Adrenal gland (tissue), 9 donors: ENCODE measurements at regions not wholly inside any gene's neighbourhood (a gene's known extent, or its start where the extent isn't known, plus 50 kb on each side); places are given as distances from the start of the nearest gene placed in this dataset.

Source experiments
- DNase-seq, 7 donors: peaks; one replicate each; pipeline ENCODE4 v3.0.0-alpha.2; 2019 to 2020
- H3K27ac ChIP-seq, 5 donors: fragments of 200-600 bp; sonication (generic) in 4 of 5; 1 replicate in 3 of 5; 2 replicates in 2 of 5; pipeline versions ENCODE4 v1.5.1 to v1.8.0; 2016 to 2020; ENCODE audit warnings: mild to moderate bottlenecking in 1 of 5
- H3K27me3 ChIP-seq: fragments of 200-600 bp; 2 replicates; pipeline ENCODE4 v1.8.0; 2021
- H3K36me3 ChIP-seq, 2 donors: fragments of 200-600 bp; replicated peaks in 1 of 2; 1 replicate in 1 of 2; 2 replicates in 1 of 2; pipeline versions ENCODE4 v1.5.1 to v1.8.0; 2018 to 2022
- H3K4me1 ChIP-seq, 2 donors: fragments of 200-600 bp; replicated peaks in 1 of 2; 1 replicate in 1 of 2; 2 replicates in 1 of 2; pipeline versions ENCODE4 v1.5.1 to v1.8.0; 2018 to 2021
- H3K4me3 ChIP-seq, 4 donors: fragments of 200-600 bp; sonication (generic) in 3 of 4; one replicate each; pipeline ENCODE4 v1.5.1; 2016 to 2018
- H3K9me3 ChIP-seq, 3 donors: fragments of 200-600 bp; sonication (generic) in 1 of 3; replicated peaks in 1 of 3; 1 replicate in 2 of 3; 2 replicates in 1 of 3; pipeline versions ENCODE4 v1.5.1 to v1.8.0; 2016 to 2021
- CTCF ChIP-seq, 6 experiments: fragments of 450-650 bp in 4 of 6; fragments of 200-600 bp in 2 of 6; sonication (generic) in 1 of 6; IDR thresholded peaks; 1 replicate in 5 of 6; 2 replicates in 1 of 6; pipeline versions ENCODE4 v1.5.1 to v1.8.0; 2016 to 2021; ENCODE audit warnings: antibody characterized with exemption in 6 of 6, mild to moderate bottlenecking in 2 of 6, moderate library complexity in 1 of 6
- POLR2A ChIP-seq, 2 donors: fragments of 450-650 bp; IDR thresholded peaks; one replicate each; pipeline ENCODE4 v1.6.1; 2017; ENCODE audit warnings: antibody characterized with exemption in 2 of 2, mild to moderate bottlenecking in 2 of 2, moderate library complexity in 1 of 2
- WGBS, 4 donors: extraction: QIAGEN DNeasy Blood & Tissue Kit in 2 of 4; methylation state at CpG; one replicate each; pipeline versions ENCODE4 v1.1.5 to v1.1.7; 2013 to 2017; 5-methylcytosine and 5-hydroxymethylcytosine counted together
- intact Hi-C, 2 donors: fragments of 100-400 bp; cut with DNase I; formaldehyde crosslinking; loops; one replicate each; pipeline versions ENCODE4 v1.14.1 to v1.15.0; 2022 to 2023
- donor health status: healthy with polysubstance abuse.
- donor health status: Bipolar disorder and iron deficiency.
- donor health status: DM: yes; HTN: yes; CAD: no.
- donor health status: DM: no; HTN: no; CAD: no.
- donor health status: DM: no; HTN: no; CAD: no.

DNA sequence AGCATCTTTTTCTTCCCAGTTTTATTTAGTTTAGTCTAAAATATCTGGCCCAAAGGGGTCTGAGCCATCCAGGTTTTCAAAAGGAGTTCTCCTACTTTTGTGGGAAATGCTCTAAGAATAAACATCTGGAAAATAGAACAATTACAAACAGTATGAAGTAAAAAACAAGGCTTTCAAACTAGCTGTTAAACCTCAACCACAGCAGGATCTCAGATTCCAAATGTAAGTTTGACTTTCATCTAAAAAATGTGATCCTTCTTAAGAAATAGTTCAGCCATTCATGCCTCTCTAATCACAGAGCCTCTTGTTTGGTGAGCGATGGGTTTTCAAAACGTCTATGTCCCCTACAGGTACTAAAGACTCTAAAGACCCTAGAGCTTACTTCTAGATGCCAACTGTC, 413.5 kb downstream of the DUSP10 start:
- WGBS, 4 donors = 75 to 90% (median 81%) methylated on average over 2 of the region's 2 CpGs
- H3K9me3 ChIP-seq = peaks cover 0 to 9% (median 0%) of the 10 kb centered on the region in 3 donors
- TF ChIP-seq POLR2A (IDR thresholded peaks at IDR 0.05) = no peak
- TF ChIP-seq CTCF (IDR thresholded peaks at IDR 0.05) = no peak
- H3K4me1 ChIP-seq = peaks cover 0 to 2% of the 10 kb centered on the region in 2 donors
- no peak overlapping the region for H3K27ac ChIP-seq
- no peak for DNase-seq
- H3K36me3 ChIP-seq = no peaks in the 10 kb centered on the region
- H3K4me3 ChIP-seq = no peak overlapping the region
- no peaks in the 10 kb centered on the region for H3K27me3 ChIP-seq
- intact Hi-C loops = no loop called here

GRCh38 chr1:221331273-221332183, 410.4 kb downstream of the DUSP10 start:
- H3K27ac ChIP-seq = no peak overlapping the region
- H3K4me1 ChIP-seq = peaks cover 0 to 20% of the 10 kb centered on the region in 2 donors
- H3K36me3 ChIP-seq = no peaks in the 10 kb centered on the region
- WGBS, 4 donors = 91 to 98% (median 94%) methylated on average over 1 of the region's 1 CpG
- peaks cover 0 to 9% (median 0%) of the 10 kb centered on the region in 3 donors for H3K9me3 ChIP-seq
- no peak for DNase-seq
- intact Hi-C loops = no loop called here
- no peak for TF ChIP-seq POLR2A (IDR thresholded peaks at IDR 0.05)
- H3K4me3 ChIP-seq = no peak overlapping the region
- H3K27me3 ChIP-seq = no peaks in the 10 kb centered on the region

GRCh38 chr1:221334062-221334461, 407.8 kb downstream of the DUSP10 start:
- peaks cover 0 to 9% (median 0%) of the 10 kb centered on the region in 3 donors for H3K9me3 ChIP-seq
- peaks cover 2% of the 10 kb centered on the region for H3K27me3 ChIP-seq
- WGBS, 4 donors = 10 to 40% (median 21%) methylated on average over 2 of the region's 2 CpGs
- no peaks in the 10 kb centered on the region for H3K36me3 ChIP-seq
- no peak for DNase-seq
- TF ChIP-seq CTCF (IDR thresholded peaks at IDR 0.05) (no peak), POLR2A (IDR thresholded peaks at IDR 0.05) (no peak)
- intact Hi-C loops = no loop called here
- no peak overlapping the region for H3K4me3 ChIP-seq
- peak overlapping the region in 2 of 5 donors; percentile 41 to 79 for H3K27ac ChIP-seq
- H3K4me1 ChIP-seq = peaks cover 0 to 20% of the 10 kb centered on the region in 2 donors

DNA sequence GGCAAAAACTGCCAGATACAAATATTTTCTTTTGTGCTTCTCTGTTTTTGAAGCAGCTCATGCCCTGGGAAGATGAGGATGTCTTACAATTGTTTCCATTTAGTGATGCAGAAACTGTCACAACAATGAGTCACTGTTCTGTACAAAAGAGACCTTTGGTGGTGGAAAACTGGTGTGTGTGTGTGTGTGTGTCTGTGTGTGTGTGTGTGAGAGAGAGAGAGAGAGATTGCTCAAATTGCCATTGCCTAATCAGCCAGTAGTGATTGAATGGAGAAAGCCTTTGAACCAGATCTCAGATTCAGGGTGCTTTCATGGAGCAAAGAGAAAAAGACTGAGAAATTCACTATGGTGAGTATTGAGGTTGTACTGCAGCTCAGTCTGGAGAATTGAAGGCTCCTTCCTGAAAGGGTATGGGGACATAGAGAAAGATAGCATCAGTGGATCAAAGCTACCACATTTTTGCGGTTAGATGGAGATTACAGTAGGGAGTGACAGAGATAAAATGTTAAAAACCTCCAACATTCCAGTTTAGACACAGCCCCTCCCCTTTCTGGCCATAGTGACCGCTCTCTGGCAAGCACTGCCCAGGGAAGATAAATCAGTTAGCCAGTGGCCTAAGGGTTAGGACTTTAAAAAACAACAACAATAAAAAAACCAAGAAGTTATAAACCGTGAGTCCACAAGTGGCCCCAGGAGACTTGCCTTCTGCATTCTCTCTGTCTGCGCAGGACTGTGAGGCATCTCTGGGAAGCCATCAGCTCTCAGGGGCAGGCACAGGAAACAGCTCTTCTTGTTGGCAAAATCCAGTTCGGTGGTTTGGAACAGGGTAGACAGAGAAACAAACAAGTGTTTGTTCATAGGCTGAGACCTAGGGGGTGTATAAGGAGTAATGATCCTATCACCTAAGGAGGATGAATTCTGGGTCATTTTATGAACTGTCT, 406.5 kb downstream of the DUSP10 start:
- Histone ChIP-seq H3K4me3 (no peak overlapping the region), H3K9me3 (peaks cover 0 to 9% (median 0%) of the 10 kb centered on the region in 3 donors), H3K4me1 (peaks cover 0 to 20% of the 10 kb centered on the region in 2 donors), H3K36me3 (no peaks in the 10 kb centered on the region), H3K27ac (peak overlapping the region in 4 of 5 donors; percentile 2 to 79 (median 40)), H3K27me3 (peaks cover 4% of the 10 kb centered on the region)
- DNase-seq = peak; percentile 14 to 67 (median 33)
- intact Hi-C loops = no loop called here
- no peak for TF ChIP-seq CTCF (IDR thresholded peaks at IDR 0.05)
- 13 to 27% (median 19%) methylated on average over 5 of the region's 5 CpGs for WGBS, 4 donors
